ENCODE measurements at regions not wholly inside any gene's neighbourhood (a gene's known extent, or its start where the extent isn't known, plus 50 kb on each side); places are given as distances from the start of the nearest gene placed in this dataset.

- FAIRE-seq: no peak
- TF ChIP-seq CTCF (IDR thresholded peaks at IDR 0.05; ENCODE audit: insufficient read depth, low read depth, low read length) (no peak), EZH2 (IDR thresholded peaks at IDR 0.05; ENCODE audit: insufficient read depth, low read length) (no peak)
- H3K4me1 ChIP-seq (ENCODE audit: insufficient read depth, low read length): peaks cover 17% of the 10 kb centered on the region
- no peak for DNase-seq (ENCODE audit: low read depth)
- no peak overlapping the region for H3K4me3 Mint-ChIP-seq (ENCODE audit: unreplicated experiment)
- no peaks in the 10 kb centered on the region for H3K27me3 Mint-ChIP-seq (ENCODE audit: low read depth, unreplicated experiment)
- H3K27ac ChIP-seq (ENCODE audit: low read depth, low read length): no peak overlapping the region
- no peaks in the 10 kb centered on the region for H3K36me3 ChIP-seq (ENCODE audit: insufficient read depth, low read length)
- H3K9me3 ChIP-seq (ENCODE audit: insufficient read depth, low read depth, low read length): peaks cover 4% of the 10 kb centered on the region
- H3K4me1 Mint-ChIP-seq (ENCODE audit: low read depth, unreplicated experiment): no peaks in the 10 kb centered on the region
- H3K79me2 ChIP-seq (ENCODE audit: insufficient read depth, low read length): no peaks in the 10 kb centered on the region
- H3K27me3 ChIP-seq (ENCODE audit: insufficient read depth, low read length): no peaks in the 10 kb centered on the region
- H3K9ac ChIP-seq (ENCODE audit: low read length): no peak overlapping the region
- H3K27ac Mint-ChIP-seq (ENCODE audit: unreplicated experiment): no peak overlapping the region
- H2AFZ ChIP-seq (ENCODE audit: low read depth, low read length): no peak overlapping the region
- H4K20me1 ChIP-seq (ENCODE audit: insufficient read depth, low read length): no peaks in the 10 kb centered on the region
- H3K36me3 Mint-ChIP-seq (ENCODE audit: low read depth, unreplicated experiment): no peaks in the 10 kb centered on the region
- no peak overlapping the region for H3K4me3 ChIP-seq (ENCODE audit: insufficient read depth, low read depth, low read length)
- H3K9me3 Mint-ChIP-seq (ENCODE audit: unreplicated experiment): peaks cover 2% of the 10 kb centered on the region
- H3K4me2 ChIP-seq (ENCODE audit: low read length): no peak overlapping the region
Observed at GRCh38 chr6:105800871-105801270, 285.3 kb upstream of the PRDM1 start.

DNA sequence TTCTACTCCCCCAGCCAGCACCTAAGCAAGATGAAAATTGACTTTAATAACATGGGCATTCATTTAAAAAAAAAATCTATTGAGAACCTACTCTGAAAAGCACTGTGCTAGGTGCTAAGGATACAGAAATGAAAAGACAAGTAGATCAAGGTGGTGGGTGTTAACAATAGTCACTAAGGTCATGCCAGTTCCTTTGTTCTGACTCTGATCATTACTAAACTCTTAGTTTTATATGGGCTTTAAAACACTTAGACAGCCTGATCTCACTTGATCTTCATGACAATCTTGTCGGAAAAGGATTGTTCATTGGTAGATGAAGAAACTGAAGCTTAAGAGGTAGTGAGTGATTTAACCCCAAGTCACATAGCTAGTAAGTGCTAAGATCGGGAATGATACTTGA lies 285.7 kb upstream of the PRDM1 start:
- no peak overlapping the region for H3K9ac ChIP-seq (ENCODE audit: low read length)
- peaks cover 4% of the 10 kb centered on the region for H3K9me3 ChIP-seq (ENCODE audit: insufficient read depth, low read depth, low read length)
- no peaks in the 10 kb centered on the region for H3K36me3 ChIP-seq (ENCODE audit: insufficient read depth, low read length)
- no peak for FAIRE-seq
- no peak for DNase-seq (ENCODE audit: low read depth)
- H3K4me3 ChIP-seq (ENCODE audit: insufficient read depth, low read depth, low read length): no peak overlapping the region
- no peak overlapping the region for H3K27ac Mint-ChIP-seq (ENCODE audit: unreplicated experiment)
- H3K4me3 Mint-ChIP-seq (ENCODE audit: unreplicated experiment): no peak overlapping the region
- H3K4me1 ChIP-seq (ENCODE audit: insufficient read depth, low read length): peaks cover 17% of the 10 kb centered on the region
- no peaks in the 10 kb centered on the region for H3K36me3 Mint-ChIP-seq (ENCODE audit: low read depth, unreplicated experiment)
- H3K27ac ChIP-seq (ENCODE audit: low read depth, low read length): no peak overlapping the region
- no peak for TF ChIP-seq EZH2 (IDR thresholded peaks at IDR 0.05; ENCODE audit: insufficient read depth, low read length)
- TF ChIP-seq CTCF (IDR thresholded peaks at IDR 0.05; ENCODE audit: insufficient read depth, low read depth, low read length): no peak
- H3K27me3 Mint-ChIP-seq (ENCODE audit: low read depth, unreplicated experiment): no peaks in the 10 kb centered on the region
- H3K27me3 ChIP-seq (ENCODE audit: insufficient read depth, low read length): no peaks in the 10 kb centered on the region
- H3K9me3 Mint-ChIP-seq (ENCODE audit: unreplicated experiment): peaks cover 2% of the 10 kb centered on the region
- no peaks in the 10 kb centered on the region for H3K4me1 Mint-ChIP-seq (ENCODE audit: low read depth, unreplicated experiment)
- no peak overlapping the region for H3K4me2 ChIP-seq (ENCODE audit: low read length)
- no peak overlapping the region for H2AFZ ChIP-seq (ENCODE audit: low read depth, low read length)
- no peaks in the 10 kb centered on the region for H4K20me1 ChIP-seq (ENCODE audit: insufficient read depth, low read length)
- H3K79me2 ChIP-seq (ENCODE audit: insufficient read depth, low read length): no peaks in the 10 kb centered on the region

- no peak overlapping the region for H3K9ac ChIP-seq (ENCODE audit: low read length)
- peaks cover 9% of the 10 kb centered on the region for H3K4me1 ChIP-seq (ENCODE audit: insufficient read depth, low read length)
- FAIRE-seq (no peak), DNase-seq (ENCODE audit: low read depth) (no peak)
- no peaks in the 10 kb centered on the region for H3K79me2 ChIP-seq (ENCODE audit: insufficient read depth, low read length)
- peaks cover 2% of the 10 kb centered on the region for H3K9me3 Mint-ChIP-seq (ENCODE audit: unreplicated experiment)
- no peak overlapping the region for H2AFZ ChIP-seq (ENCODE audit: low read depth, low read length)
- H3K36me3 ChIP-seq (ENCODE audit: insufficient read depth, low read length): no peaks in the 10 kb centered on the region
- H3K4me3 ChIP-seq (ENCODE audit: insufficient read depth, low read depth, low read length): no peak overlapping the region
- H3K36me3 Mint-ChIP-seq (ENCODE audit: low read depth, unreplicated experiment): no peaks in the 10 kb centered on the region
- H3K27me3 ChIP-seq (ENCODE audit: insufficient read depth, low read length): no peaks in the 10 kb centered on the region
- peaks cover 4% of the 10 kb centered on the region for H3K9me3 ChIP-seq (ENCODE audit: insufficient read depth, low read depth, low read length)
- no peak overlapping the region for H3K4me3 Mint-ChIP-seq (ENCODE audit: unreplicated experiment)
- H3K27ac ChIP-seq (ENCODE audit: low read depth, low read length): no peak overlapping the region
- no peaks in the 10 kb centered on the region for H4K20me1 ChIP-seq (ENCODE audit: insufficient read depth, low read length)
- no peak overlapping the region for H3K4me2 ChIP-seq (ENCODE audit: low read length)
- H3K27me3 Mint-ChIP-seq (ENCODE audit: low read depth, unreplicated experiment): no peaks in the 10 kb centered on the region
- TF ChIP-seq EZH2 (IDR thresholded peaks at IDR 0.05; ENCODE audit: insufficient read depth, low read length) (no peak), CTCF (IDR thresholded peaks at IDR 0.05; ENCODE audit: insufficient read depth, low read depth, low read length) (no peak)
- H3K27ac Mint-ChIP-seq (ENCODE audit: unreplicated experiment): no peak overlapping the region
- peaks cover 3% of the 10 kb centered on the region for H3K4me1 Mint-ChIP-seq (ENCODE audit: low read depth, unreplicated experiment)
Observed at GRCh38 chr6:105799056-105799455, 287.1 kb upstream of the PRDM1 start.
